ENCODE measurements at regions not wholly inside any gene's neighbourhood (a gene's known extent, or its start where the extent isn't known, plus 50 kb on each side); places are given as distances from the start of the nearest gene placed in this dataset.

- TF ChIP-seq CTCF (IDR thresholded peaks at IDR 0.05; ENCODE audit: insufficient read depth, low read length, poor library complexity, severe bottlenecking): no peak
- TF ChIP-seq EZH2phosphoT487 (conservative IDR thresholded peaks at IDR 0.05; ENCODE audit: low read length): no peak
Observed at GRCh38 chr1:242886137-242886536, 361.6 kb upstream of the PLD5 start.

All from SU-DHL-6 (cell line).